ENCODE measurements at regions not wholly inside any gene's neighbourhood (a gene's known extent, or its start where the extent isn't known, plus 50 kb on each side); places are given as distances from the start of the nearest gene placed in this dataset.

GRCh38 chr1:148293651-148294050, 141.6 kb upstream of the NBPF11 start:
- TF ChIP-seq CTCF (IDR thresholded peaks at IDR 0.05) (no peak), POLR2A (IDR thresholded peaks at IDR 0.05) (no peak)

Data from right lobe of liver (tissue), 4 donors.